IMR-90 (cell line): ENCODE measurements at regions not wholly inside any gene's neighbourhood (a gene's known extent, or its start where the extent isn't known, plus 50 kb on each side); places are given as distances from the start of the nearest gene placed in this dataset.

Experiments
- ATAC-seq: fragments of 200-7000 bp; cut with Tn5 transposase; 2 replicates; pipeline ENCODE4 v1.9.1; 2020; ENCODE audit warnings: low read depth, mild to moderate bottlenecking, moderate library complexity
- BruUV-seq: library from RNA; stranded (reverse); fragments of 400-500 nt; replicated peaks from 2 replicates; lab custom pipeline; 2021; lab: Mats Ljungman, UMichigan
- CTCF ChIA-PET: fragments of 300-600 bp; formaldehyde crosslinking; extraction: SDS; loops from one replicate; lab custom pipeline; 2021; ENCODE audit warnings: antibody characterized with exemption; lab: Yijun Ruan, JAX
- POLR2A ChIA-PET: fragments of 300-600 bp; sonication (Branson Sonifier 250); formaldehyde crosslinking; loops from one replicate; lab custom pipeline; 2022; ENCODE audit warnings: antibody characterized with exemption; ENCODE audit not compliant: unreplicated experiment; lab: Charles Lee
- DNase-seq: peaks from one replicate; pipeline ENCODE4 v3.0.0; 2013
- H2AFZ ChIP-seq: replicated peaks from 2 replicates; pipeline ENCODE3; 2013; ENCODE audit warnings: low read length, mild to moderate bottlenecking; ENCODE audit not compliant: poor library complexity
- H2AK5ac ChIP-seq: 2 replicates; pipeline ENCODE4 v1.6.1; 2013; ENCODE audit warnings: low read depth, low read length, inconsistent platforms
- H2AK9ac ChIP-seq: replicated peaks from 2 replicates; pipeline ENCODE3; 2013; ENCODE audit warnings: mild to moderate bottlenecking, low read depth, low read length, moderate library complexity; ENCODE audit not compliant: poor library complexity
- H2BK120ac ChIP-seq: 2 replicates; pipeline ENCODE4 v1.6.1; 2013; ENCODE audit warnings: low read depth, low read length, inconsistent platforms
- H2BK15ac ChIP-seq: 3 replicates; pipeline ENCODE4 v1.6.1; 2013; ENCODE audit warnings: low read depth, low read length, inconsistent platforms
- H2BK20ac ChIP-seq: 2 replicates; pipeline ENCODE4 v1.6.1; 2013; ENCODE audit warnings: low read depth, mild to moderate bottlenecking, inconsistent platforms, low read length, moderate library complexity
- H2BK5ac ChIP-seq: 2 replicates; pipeline ENCODE4 v1.6.1; 2013; ENCODE audit warnings: mild to moderate bottlenecking, low read depth, low read length, inconsistent platforms; ENCODE audit not compliant: poor library complexity, severe bottlenecking
- H3K14ac ChIP-seq: replicated peaks from 2 replicates; pipeline ENCODE4 v1.6.1; 2013; ENCODE audit warnings: low read depth, low read length, inconsistent platforms
- H3K18ac ChIP-seq: 2 replicates; pipeline ENCODE4 v1.6.1; 2013; ENCODE audit warnings: low read depth, low read length, control low read depth
- H3K23ac ChIP-seq: 2 replicates; pipeline ENCODE4 v1.6.1; 2013; ENCODE audit warnings: low read depth, low read length, inconsistent platforms
- H3K27ac ChIP-seq: 2 replicates; pipeline ENCODE4 v1.5.1; 2013; ENCODE audit warnings: mild to moderate bottlenecking, control low read depth, low read length; ENCODE audit not compliant: insufficient read depth
- H3K27me3 ChIP-seq: 2 replicates; pipeline ENCODE4 v1.6.1; 2013; ENCODE audit warnings: low read length; ENCODE audit not compliant: control insufficient read depth, insufficient read depth
- H3K36me3 ChIP-seq: 2 replicates; pipeline ENCODE4 v1.6.1; 2013; ENCODE audit warnings: low read length, mixed read lengths; ENCODE audit not compliant: control insufficient read depth, insufficient read depth
- H3K4ac ChIP-seq: 2 replicates; pipeline ENCODE4 v1.6.1; 2013; ENCODE audit warnings: low read depth, low read length, inconsistent platforms
- H3K4me1 ChIP-seq: 2 replicates; pipeline ENCODE4 v1.6.1; 2013; ENCODE audit warnings: low read length, mixed read lengths; ENCODE audit not compliant: control insufficient read depth, insufficient read depth
- H3K4me2 ChIP-seq: 2 replicates; pipeline ENCODE4 v1.6.1; 2013; ENCODE audit warnings: low read depth, mild to moderate bottlenecking, control low read depth, low read length, moderate library complexity
- H3K4me3 ChIP-seq: 2 replicates; pipeline ENCODE4 v1.5.1; 2013; ENCODE audit warnings: low read depth, mild to moderate bottlenecking, control low read depth, low read length, moderate library complexity; ENCODE audit not compliant: insufficient read depth
- H3K56ac ChIP-seq: 2 replicates; pipeline ENCODE4 v1.6.1; 2013; ENCODE audit warnings: low read length, inconsistent platforms; ENCODE audit not compliant: insufficient read depth; ENCODE audit errors: extremely low read depth
- H3K79me1 ChIP-seq, 2 experiments: 2 replicates each; pipeline ENCODE4 v1.6.1; 2013; ENCODE audit warnings: low read length in 2 of 2, inconsistent platforms in 1 of 2, low read depth in 1 of 2
- H3K9ac ChIP-seq: 2 replicates; pipeline ENCODE4 v1.6.1; 2013; ENCODE audit warnings: low read depth, low read length, control low read depth
- H3K9me1 ChIP-seq: 2 replicates; pipeline ENCODE4 v1.6.1; 2013; ENCODE audit warnings: low read length, inconsistent platforms; ENCODE audit not compliant: insufficient read depth
- H3K9me3 ChIP-seq: 2 replicates; pipeline ENCODE4 v1.6.1; 2013; ENCODE audit warnings: low read length; ENCODE audit not compliant: control insufficient read depth, insufficient read depth
- H4K20me1 ChIP-seq: 2 replicates; pipeline ENCODE4 v1.6.1; 2013; ENCODE audit warnings: low read length, inconsistent platforms; ENCODE audit not compliant: insufficient read depth
- H4K5ac ChIP-seq: 2 replicates; pipeline ENCODE4 v1.6.1; 2013; ENCODE audit warnings: mild to moderate bottlenecking, low read depth, low read length, control low read depth
- H4K8ac ChIP-seq, 2 experiments: 2 replicates each; pipeline ENCODE4 v1.6.1; 2013; ENCODE audit warnings: low read depth in 2 of 2, low read length in 2 of 2, control low read depth in 1 of 2, inconsistent platforms in 1 of 2
- H4K91ac ChIP-seq: 2 replicates; pipeline ENCODE4 v1.6.1; 2013; ENCODE audit warnings: low read depth, low read length, inconsistent platforms; ENCODE audit not compliant: insufficient read depth
- BHLHE40 ChIP-seq: fragments of 150-350 bp; IDR thresholded peaks from 2 replicates; pipeline ENCODE4 v1.6.1; 2016; ENCODE audit warnings: mild to moderate bottlenecking, low read depth, low read length
- CEBPB ChIP-seq: IDR thresholded peaks from 2 replicates; pipeline ENCODE4 v1.6.1; 2012; ENCODE audit warnings: low read depth, low read length, improper control_type of control experiment
- CHD1 ChIP-seq: IDR thresholded peaks from 2 replicates; pipeline ENCODE4 v1.6.1; 2012; ENCODE audit warnings: low read depth, low read length, improper control_type of control experiment
- CTCF ChIP-seq: conservative IDR thresholded peaks from 2 replicates; pipeline ENCODE4 v1.5.1; 2012; ENCODE audit warnings: mild to moderate bottlenecking, low read depth, low read length, improper control_type of control experiment
- ELK1 ChIP-seq: fragments of 150-350 bp; IDR thresholded peaks from 2 replicates; pipeline ENCODE4 v1.6.1; 2016; ENCODE audit warnings: low read depth, mild to moderate bottlenecking, low read length, moderate library complexity, borderline replicate concordance
- FOS ChIP-seq: fragments of 150-350 bp; IDR thresholded peaks from 2 replicates; pipeline ENCODE4 v1.6.1; 2016; ENCODE audit warnings: low read depth, low read length
- MAZ ChIP-seq: IDR thresholded peaks from 2 replicates; pipeline ENCODE4 v1.6.1; 2012; ENCODE audit warnings: low read depth, mild to moderate bottlenecking, low read length, improper control_type of control experiment, moderate library complexity, borderline replicate concordance
- MXI1 ChIP-seq: IDR thresholded peaks from 2 replicates; pipeline ENCODE4 v1.6.1; 2012; ENCODE audit warnings: low read depth, mild to moderate bottlenecking, low read length, moderate library complexity, borderline replicate concordance
- POLR2A ChIP-seq: IDR thresholded peaks from 2 replicates; pipeline ENCODE4 v1.6.1; 2012; ENCODE audit warnings: mild to moderate bottlenecking, low read depth, low read length
- RCOR1 ChIP-seq: IDR thresholded peaks from 2 replicates; pipeline ENCODE4 v1.6.1; 2012; ENCODE audit warnings: mild to moderate bottlenecking, low read length, improper control_type of control experiment; ENCODE audit not compliant: insufficient replicate concordance
- RFX5 ChIP-seq: IDR thresholded peaks from 2 replicates; pipeline ENCODE4 v1.8.0; 2012; ENCODE audit warnings: low read depth, mild to moderate bottlenecking, low read length, moderate library complexity
- SMC3 ChIP-seq: fragments of 150-350 bp; IDR thresholded peaks from 2 replicates; pipeline ENCODE4 v1.6.1; 2016; ENCODE audit warnings: low read depth, mild to moderate bottlenecking, antibody characterized with exemption, low read length, moderate library complexity
- USF2 ChIP-seq: fragments of 150-350 bp; IDR thresholded peaks from 2 replicates; pipeline ENCODE4 v1.6.1; 2017; ENCODE audit warnings: mild to moderate bottlenecking, antibody characterized with exemption, low read length, low read depth
- WGBS, 2 experiments: methylation state at CpG; one replicate each; pipeline versions ENCODE4 v1.1.5 to v1.1.7; 2013; ENCODE audit warnings: missing lambda C conversion rate in 2 of 2; ENCODE audit not compliant: insufficient read length in 1 of 2; ENCODE audit errors: extremely low coverage in 2 of 2; 5-methylcytosine and 5-hydroxymethylcytosine counted together
- dilution Hi-C: fragments of 300-500 bp; cut with HindIII; formaldehyde crosslinking; loops from one replicate; pipeline ENCODE4 v1.14.3; 2018; ENCODE audit warnings: low sequenced_read_pairs; ENCODE audit not compliant: unreplicated experiment
- in situ Hi-C: fragments of 300-500 bp; cut with MboI; formaldehyde crosslinking; loops from 3 replicates; pipeline ENCODE4 v1.14.3; 2019; ENCODE audit warnings: low sequenced_read_pairs, inconsistent platforms, mixed read lengths
- intact Hi-C: fragments of 100-400 bp; cut with micrococcal nuclease; formaldehyde crosslinking; loops from 2 replicates; pipeline ENCODE4 v1.10.0; 2022

GRCh38 chr6:44010411-44011349, 116.6 kb downstream of the MRPL14 start:
- H2BK5ac ChIP-seq: peak overlapping the region; percentile 93
- peak overlapping the region; percentile 93; the same call in 2 of the 3 replicates for H2BK15ac ChIP-seq
- peak; percentile 86 for ATAC-seq
- no peaks in the 10 kb centered on the region for H3K36me3 ChIP-seq
- BruUV-seq: no TSS peak
- H2AK5ac ChIP-seq: peak overlapping the region; percentile 99
- peak overlapping the region; percentile 80 for H2AK9ac ChIP-seq
- dilution Hi-C loops (no loop called here), in situ Hi-C loops (no loop called here), intact Hi-C loops (loop anchor here (2.0 to 5.0 kb wide), 3 partner anchors 30 to 64 kb away; no protein-coding TSS in a partner anchor)
- peak overlapping the region; percentile 91 to 95 for H4K8ac ChIP-seq
- peak overlapping the region; percentile 96 for H2BK120ac ChIP-seq
- peak overlapping the region; percentile 55; the same call in 1 of the 2 replicates for H3K9ac ChIP-seq
- peak overlapping the region; percentile 84 for H4K5ac ChIP-seq
- DNase-seq: peak; percentile 100
- peak overlapping the region; percentile 97 for H3K4ac ChIP-seq
- 40% methylated on average over 1 of the region's 11 CpGs; no CpG with 5 or more reads in 1 of the 2 experiments for WGBS, 2 experiments
- CTCF ChIA-PET: interaction anchor here (0.9 to 1.8 kb wide), 4 partner anchors 20 to 240 kb away, joined by 4 read pairs; partner anchors contain the start of gene VEGFA
- POLR2A ChIA-PET: no interaction called here
- H3K27ac ChIP-seq: peak overlapping the region; percentile 81
- no peaks in the 10 kb centered on the region for H4K20me1 ChIP-seq
- peak overlapping the region; percentile 76 for H2AFZ ChIP-seq
- no peaks in the 10 kb centered on the region for H3K27me3 ChIP-seq
- no peak overlapping the region for H3K4me3 ChIP-seq
- peaks cover 24% of the 10 kb centered on the region for H3K4me1 ChIP-seq
- H3K9me3 ChIP-seq: peaks cover 14% of the 10 kb centered on the region
- H3K79me1 ChIP-seq: no peaks in the 10 kb centered on the region
- H3K56ac ChIP-seq: peak overlapping the region; percentile 72
- peak overlapping the region; percentile 97 for H2BK20ac ChIP-seq
- peak overlapping the region; percentile 55 for H3K4me2 ChIP-seq
- peak overlapping the region; percentile 89 for H3K18ac ChIP-seq
- H3K14ac ChIP-seq: peak overlapping the region; percentile 95
- H3K23ac ChIP-seq: peak overlapping the region; percentile 87
- peak overlapping the region; percentile 98 for H4K91ac ChIP-seq
- peaks cover 17% of the 10 kb centered on the region for H3K9me1 ChIP-seq
- peak; percentile 89 for TF ChIP-seq MAZ
- TF ChIP-seq CEBPB: peak; percentile 87
- peak; percentile 94 for TF ChIP-seq BHLHE40
- peak; percentile 99 for TF ChIP-seq FOS
- TF ChIP-seq RFX5: no peak
- TF ChIP-seq POLR2A: peak; percentile 81; the same call in 1 of the 2 replicates
- TF ChIP-seq CHD1: peak; percentile 66; the same call in 1 of the 2 replicates
- no peak for TF ChIP-seq CTCF
- no peak for TF ChIP-seq MXI1
- TF ChIP-seq SMC3: no peak; the same call in none of the 2 replicates
- peak; percentile 90 for TF ChIP-seq RCOR1
- TF ChIP-seq ELK1: no peak
- no peak for TF ChIP-seq USF2
